Caco-2 (cell line): ENCODE measurements at regions not wholly inside any gene's neighbourhood (a gene's known extent, or its start where the extent isn't known, plus 50 kb on each side); places are given as distances from the start of the nearest gene placed in this dataset.

ENCODE experiments used
- BruUV-seq: library from RNA; stranded (reverse); fragments of 400-500 nt; replicated peaks from 2 replicates; lab custom pipeline; 2021; lab: Mats Ljungman, UMichigan
- CTCF ChIA-PET: fragments of 300-600 bp; sonication (Branson Sonifier 250); formaldehyde crosslinking; loops from one replicate; lab custom pipeline; 2022; ENCODE audit warnings: antibody characterized with exemption; lab: Charles Lee
- POLR2A ChIA-PET: fragments of 300-600 bp; sonication (Branson Sonifier 250); formaldehyde crosslinking; loops from one replicate; lab custom pipeline; 2022; ENCODE audit warnings: antibody characterized with exemption; lab: Charles Lee
- DNase-seq, 2 experiments: peaks; one replicate each; pipeline versions ENCODE4 v3.0.0 to v3.0.0-alpha.2; 2020 to 2022
- H3K27me3 ChIP-seq: replicated peaks from 2 replicates; pipeline ENCODE4 v1.6.0; 2011; ENCODE audit warnings: low read length; ENCODE audit not compliant: control insufficient read depth, insufficient read depth
- H3K36me3 ChIP-seq: 2 replicates; pipeline ENCODE4 v1.5.1; 2011; ENCODE audit warnings: low read length; ENCODE audit not compliant: control insufficient read depth, insufficient read depth
- H3K4me1 ChIP-seq: fragments of 250-450 bp; sonication (Bioruptor Pico); 2 replicates; pipeline ENCODE4 v1.5.1; 2020; ENCODE audit warnings: mild to moderate bottlenecking
- H3K4me3 ChIP-seq: 2 replicates; pipeline ENCODE4 v1.5.1; 2011; ENCODE audit warnings: low read depth, mild to moderate bottlenecking, control low read depth, low read length
- H3K9me3 ChIP-seq: fragments of 250-450 bp; sonication (Bioruptor Pico); 2 replicates; pipeline ENCODE4 v1.5.1; 2020; ENCODE audit warnings: mild to moderate bottlenecking, moderate library complexity
- H3K27ac Mint-ChIP-seq: one replicate; pipeline ENCODE4 v1.8.0; 2022; ENCODE audit warnings: mixed read lengths; ENCODE audit not compliant: unreplicated experiment
- H3K27me3 Mint-ChIP-seq: one replicate; pipeline ENCODE4 v1.8.0; 2022; ENCODE audit warnings: mixed read lengths; ENCODE audit not compliant: insufficient read depth, unreplicated experiment
- H3K36me3 Mint-ChIP-seq: one replicate; pipeline ENCODE4 v1.8.0; 2022; ENCODE audit warnings: mild to moderate bottlenecking, mixed read lengths; ENCODE audit not compliant: insufficient read depth, unreplicated experiment
- H3K4me1 Mint-ChIP-seq: one replicate; pipeline ENCODE4 v1.8.0; 2022; ENCODE audit warnings: low read depth, mixed read lengths; ENCODE audit not compliant: unreplicated experiment
- H3K4me3 Mint-ChIP-seq: one replicate; pipeline ENCODE4 v1.8.0; 2022; ENCODE audit warnings: mild to moderate bottlenecking, moderate library complexity, mixed read lengths; ENCODE audit not compliant: unreplicated experiment
- H3K9me3 Mint-ChIP-seq: one replicate; pipeline ENCODE4 v1.8.0; 2022; ENCODE audit warnings: mixed read lengths; ENCODE audit not compliant: unreplicated experiment
- CTCF ChIP-seq, 2 experiments: fragments of 200-600 bp in 1 of 2; IDR thresholded peaks; 1 replicate in 1 of 2; 2 replicates in 1 of 2; pipeline versions ENCODE4 v1.5.1 to v1.8.0; 2011 to 2022; ENCODE audit warnings: antibody characterized with exemption in 1 of 2, control low read depth in 1 of 2, inconsistent platforms in 1 of 2, low read depth in 1 of 2, low read length in 1 of 2, mild to moderate bottlenecking in 1 of 2, moderate library complexity in 1 of 2; ENCODE audit not compliant: insufficient read depth in 1 of 2, severe bottlenecking in 1 of 2, unreplicated experiment in 1 of 2
- intact Hi-C: fragments of 100-400 bp; cut with micrococcal nuclease; formaldehyde crosslinking; loops from one replicate; pipeline ENCODE4 v1.10.0; 2022; ENCODE audit not compliant: unreplicated experiment

DNA sequence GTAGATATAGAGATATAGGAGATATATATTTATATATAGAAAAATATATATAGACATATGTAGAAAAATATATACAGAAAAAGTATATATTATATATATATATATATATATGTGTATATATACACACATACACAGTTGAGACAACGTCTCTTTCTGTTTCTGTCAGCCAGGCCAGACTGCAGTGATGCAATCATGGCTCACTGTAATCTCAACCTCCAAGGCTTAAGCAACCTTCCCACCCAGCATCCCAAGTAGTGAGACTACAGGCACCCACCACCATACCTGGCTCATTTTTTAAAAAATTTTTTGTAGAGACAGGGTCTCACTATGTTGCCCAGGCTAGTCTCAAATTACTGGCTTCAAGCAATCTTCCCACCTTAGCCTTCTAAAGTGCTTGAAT, 426.3 kb downstream of the GPM6A start:
- no peaks in the 10 kb centered on the region for H3K36me3 Mint-ChIP-seq
- H3K9me3 Mint-ChIP-seq: no peaks in the 10 kb centered on the region
- H3K27ac Mint-ChIP-seq: no peak overlapping the region
- CTCF ChIA-PET: no interaction called here
- TF ChIP-seq CTCF (IDR thresholded peaks at IDR 0.05; ENCODE audit: insufficient read depth in 1 of 2, low read depth in 1 of 2, low read length in 1 of 2, severe bottlenecking in 1 of 2, unreplicated experiment in 1 of 2): no peak
- Histone ChIP-seq H3K4me1 (no peaks in the 10 kb centered on the region), H3K4me3 (no peak overlapping the region), H3K9me3 (no peaks in the 10 kb centered on the region), H3K27me3 (no peaks in the 10 kb centered on the region), H3K36me3 (no peaks in the 10 kb centered on the region)
- H3K27me3 Mint-ChIP-seq: peaks cover 13% of the 10 kb centered on the region
- no peak for DNase-seq
- POLR2A ChIA-PET: no interaction called here
- H3K4me3 Mint-ChIP-seq: no peak overlapping the region
- BruUV-seq: no TSS peak
- H3K4me1 Mint-ChIP-seq: peaks cover 6% of the 10 kb centered on the region
- intact Hi-C loops: no loop called here

DNA sequence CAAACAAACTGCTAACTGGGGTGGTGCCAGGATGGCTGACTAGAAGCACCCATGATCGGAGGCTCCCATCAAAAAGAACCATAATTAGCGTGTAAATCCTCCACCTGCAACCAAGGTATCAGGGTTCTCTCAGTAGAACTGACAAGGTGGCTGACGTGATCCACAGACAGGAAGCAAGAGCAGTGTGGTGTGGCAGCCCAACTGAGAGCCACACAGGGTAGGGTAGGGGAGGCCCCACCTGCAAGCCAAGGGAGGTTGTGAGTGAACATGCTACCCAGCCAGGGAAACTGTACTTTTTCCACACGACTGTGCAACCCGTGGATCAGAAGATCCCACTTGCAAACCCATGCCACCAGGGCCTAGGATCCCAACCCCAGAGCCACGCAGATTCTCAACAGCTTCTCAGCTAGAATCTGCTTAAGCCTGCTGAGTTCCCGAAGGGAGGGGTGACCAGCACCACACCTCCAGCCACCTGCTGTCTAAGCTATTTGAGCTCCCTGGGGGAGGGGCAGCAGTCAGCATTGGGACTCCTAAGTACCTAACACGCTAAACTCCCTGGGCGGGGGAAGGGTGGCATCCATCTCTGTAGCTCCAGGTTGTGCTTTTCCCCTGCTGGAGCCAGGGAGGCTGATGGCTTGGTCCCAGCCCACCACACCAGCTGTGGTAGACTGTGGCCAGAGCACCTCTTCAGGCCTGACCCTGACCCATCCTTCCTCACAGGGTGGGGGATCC, 425.1 kb downstream of the GPM6A start:
- no peak for TF ChIP-seq CTCF (IDR thresholded peaks at IDR 0.05; ENCODE audit: insufficient read depth in 1 of 2, low read depth in 1 of 2, low read length in 1 of 2, severe bottlenecking in 1 of 2, unreplicated experiment in 1 of 2)
- Mint-ChIP-seq H3K9me3 (no peaks in the 10 kb centered on the region), H3K27me3 (peaks cover 11% of the 10 kb centered on the region), H3K27ac (no peak overlapping the region), H3K4me3 (no peak overlapping the region), H3K36me3 (no peaks in the 10 kb centered on the region), H3K4me1 (no peaks in the 10 kb centered on the region)
- no TSS peak for BruUV-seq
- Histone ChIP-seq H3K4me3 (no peak overlapping the region), H3K27me3 (no peaks in the 10 kb centered on the region), H3K36me3 (no peaks in the 10 kb centered on the region), H3K4me1 (no peaks in the 10 kb centered on the region), H3K9me3 (no peaks in the 10 kb centered on the region)
- DNase-seq: peak in 1 of 2 experiments; percentile 30
- intact Hi-C loops: no loop called here
- ChIA-PET CTCF (no interaction called here), POLR2A (no interaction called here)

- intact Hi-C loops: no loop called here
- POLR2A ChIA-PET: no interaction called here
- CTCF ChIA-PET: no interaction called here
Observed at GRCh38 chr4:175394208-175394607, 417.9 kb downstream of the GPM6A start.

More at GRCh38 chr4:175394208-175394607, 417.9 kb downstream of the GPM6A start:
- no peaks in the 10 kb centered on the region for H3K4me1 ChIP-seq
- no peaks in the 10 kb centered on the region for H3K36me3 ChIP-seq
- no TSS peak for BruUV-seq
- H3K27me3 Mint-ChIP-seq: peaks cover 4% of the 10 kb centered on the region
- no peaks in the 10 kb centered on the region for H3K36me3 Mint-ChIP-seq
- TF ChIP-seq CTCF (IDR thresholded peaks at IDR 0.05; ENCODE audit: insufficient read depth in 1 of 2, low read depth in 1 of 2, low read length in 1 of 2, severe bottlenecking in 1 of 2, unreplicated experiment in 1 of 2): no peak
- no peak for DNase-seq
- H3K27me3 ChIP-seq: no peaks in the 10 kb centered on the region
- no peak overlapping the region for H3K4me3 Mint-ChIP-seq
- H3K4me1 Mint-ChIP-seq: no peaks in the 10 kb centered on the region
- no peak overlapping the region for H3K27ac Mint-ChIP-seq
- H3K9me3 Mint-ChIP-seq: no peaks in the 10 kb centered on the region
- H3K4me3 ChIP-seq: no peak overlapping the region
- H3K9me3 ChIP-seq: no peaks in the 10 kb centered on the region
